Neural cell (in vitro differentiated cells): ENCODE measurements at regions not wholly inside any gene's neighbourhood (a gene's known extent, or its start where the extent isn't known, plus 50 kb on each side); places are given as distances from the start of the nearest gene placed in this dataset.
A peak's percentile ranks its signal among the peaks of the same experiment; 100 is the strongest.

Experiments
- H2AFZ ChIP-seq: fragments of 200-600, 300-800 bp; sonication (generic), shearing (Covaris generic); 2 replicates; pipeline ENCODE4 v1.6.0; 2014; ENCODE audit warnings: low read depth, mild to moderate bottlenecking, antibody characterized with exemption, low read length, moderate library complexity
- H3F3A ChIP-seq: fragments of 200-600 bp; shearing (Covaris generic); 2 replicates; pipeline ENCODE4 v1.6.1; 2016; ENCODE audit warnings: mild to moderate bottlenecking, moderate library complexity, mixed read lengths, antibody characterized with exemption, low read length; ENCODE audit not compliant: insufficient read depth, poor library complexity, severe bottlenecking
- H3K27ac ChIP-seq: fragments of 200-600, 300-800 bp; sonication (generic), shearing (Covaris generic); 2 replicates; pipeline ENCODE4 v1.5.1; 2014; ENCODE audit warnings: mild to moderate bottlenecking, low read length, moderate library complexity
- H3K27me3 ChIP-seq: fragments of 300-800, 200-600 bp; sonication (generic), shearing (Covaris generic); 2 replicates; pipeline ENCODE4 v1.6.0; 2014; ENCODE audit warnings: mild to moderate bottlenecking, low read depth, low read length, moderate library complexity; ENCODE audit not compliant: insufficient read depth
- H3K36me3 ChIP-seq: fragments of 300-800, 200-600 bp; sonication (generic), shearing (Covaris generic); 2 replicates; pipeline ENCODE4 v1.5.1; 2014; ENCODE audit warnings: mild to moderate bottlenecking, antibody characterized with exemption, low read length, moderate library complexity; ENCODE audit not compliant: insufficient read depth
- H3K4me2 ChIP-seq: fragments of 300-800, 200-600 bp; sonication (generic), shearing (Covaris generic); 2 replicates; pipeline ENCODE4 v1.6.0; 2014; ENCODE audit warnings: mild to moderate bottlenecking, low read length
- H3K4me3 ChIP-seq: fragments of 300-800, 200-600 bp; sonication (generic), shearing (Covaris generic); 2 replicates; pipeline ENCODE4 v1.5.1; 2014; ENCODE audit warnings: mild to moderate bottlenecking, low read length, moderate library complexity
- H3K79me2 ChIP-seq: fragments of 200-600 bp; shearing (Covaris generic); replicated peaks from 2 replicates; pipeline ENCODE4 v1.6.0; 2014; ENCODE audit warnings: mild to moderate bottlenecking, low read length, moderate library complexity; ENCODE audit not compliant: insufficient read depth
- H3K9ac ChIP-seq: fragments of 300-800, 200-600 bp; sonication (generic), shearing (Covaris generic); 2 replicates; pipeline ENCODE4 v1.6.1; 2016; ENCODE audit warnings: mild to moderate bottlenecking, low read length, mixed read lengths
- H3K9me2 ChIP-seq: fragments of 200-600 bp; shearing (Covaris generic); 2 replicates; pipeline ENCODE4 v1.6.1; 2016; ENCODE audit warnings: mild to moderate bottlenecking, low read length, mixed read lengths; ENCODE audit not compliant: insufficient read depth
- H3K9me3 ChIP-seq: fragments of 200-600, 300-800 bp; sonication (generic), shearing (Covaris generic); 2 replicates; pipeline ENCODE4 v1.6.1; 2016; ENCODE audit warnings: mild to moderate bottlenecking, mixed run types, low read length, moderate library complexity, mixed read lengths
- H4K20me1 ChIP-seq: fragments of 200-600 bp; shearing (Covaris generic); 2 replicates; pipeline ENCODE4 v1.6.1; 2016; ENCODE audit warnings: mild to moderate bottlenecking, mixed run types; ENCODE audit not compliant: insufficient read depth
- CTCF ChIP-seq: fragments of 450-650 bp; IDR thresholded peaks from 2 replicates; pipeline ENCODE4 v1.5.1; 2014; ENCODE audit warnings: antibody characterized with exemption, mild to moderate bottlenecking, moderate library complexity; ENCODE audit not compliant: poor library complexity, severe bottlenecking
- EP300 ChIP-seq: fragments of 450-650 bp; conservative IDR thresholded peaks from 2 replicates; pipeline ENCODE4 v1.6.1; 2014; ENCODE audit warnings: antibody characterized with exemption, mild to moderate bottlenecking, moderate library complexity; ENCODE audit not compliant: poor library complexity, severe bottlenecking
- EZH2 ChIP-seq: fragments of 200-600, 300-800 bp; shearing (Covaris generic), sonication (generic); IDR thresholded peaks from 2 replicates; pipeline ENCODE4 v1.6.1; 2014; ENCODE audit warnings: antibody characterized with exemption, low read length, borderline replicate concordance, mild to moderate bottlenecking; ENCODE audit not compliant: insufficient read depth, poor library complexity, severe bottlenecking
- MXI1 ChIP-seq: fragments of 450-650 bp; conservative IDR thresholded peaks from 2 replicates; pipeline ENCODE4 v1.6.1; 2014; ENCODE audit warnings: antibody characterized with exemption, mild to moderate bottlenecking; ENCODE audit not compliant: poor library complexity, severe bottlenecking
- POLR2AphosphoS5 ChIP-seq: IDR thresholded peaks from 2 replicates; pipeline ENCODE4 v1.6.1; 2012
- RAD21 ChIP-seq: fragments of 450-650 bp; conservative IDR thresholded peaks from 2 replicates; pipeline ENCODE4 v1.6.1; 2014; ENCODE audit warnings: antibody characterized with exemption, mild to moderate bottlenecking, moderate library complexity
- REST ChIP-seq: IDR thresholded peaks from 2 replicates; pipeline ENCODE4 v1.6.1; 2012; ENCODE audit warnings: borderline replicate concordance
- SMC3 ChIP-seq: fragments of 450-650 bp; conservative IDR thresholded peaks from 2 replicates; pipeline ENCODE4 v1.6.1; 2014; ENCODE audit warnings: antibody characterized with exemption, mild to moderate bottlenecking, moderate library complexity; ENCODE audit not compliant: poor library complexity
- TAF1 ChIP-seq: IDR thresholded peaks from 2 replicates; pipeline ENCODE4 v1.6.1; 2012; ENCODE audit warnings: low read depth

GRCh38 chr3:43203022-43203421 is 83.3 kb upstream of the SNRK start:
- Histone ChIP-seq H4K20me1 (no peaks in the 10 kb centered on the region), H3K9me3 (no peaks in the 10 kb centered on the region), H3K9me2 (no peaks in the 10 kb centered on the region), H3F3A (peaks cover 5% of the 10 kb centered on the region), H3K27me3 (no peaks in the 10 kb centered on the region), H3K4me3 (peak overlapping the region; percentile 46), H3K9ac (peak overlapping the region; percentile 19), H3K36me3 (no peaks in the 10 kb centered on the region), H2AFZ (no peak overlapping the region), H3K79me2 (no peaks in the 10 kb centered on the region), H3K27ac (peak overlapping the region; percentile 59), H3K4me2 (peak overlapping the region; percentile 20)
- TF ChIP-seq MXI1 (peak; percentile 42), EP300 (peak; percentile 91), RAD21 (peak; percentile 46), CTCF (peak; percentile 27), TAF1 (no peak), SMC3 (peak; percentile 30), EZH2 (no peak), POLR2AphosphoS5 (peak; percentile 94), REST (peak; percentile 49)

- Histone ChIP-seq H4K20me1 (no peaks in the 10 kb centered on the region), H3K79me2 (no peaks in the 10 kb centered on the region), H3K4me3 (no peak overlapping the region), H2AFZ (no peak overlapping the region), H3K9me2 (no peaks in the 10 kb centered on the region), H3K9me3 (no peaks in the 10 kb centered on the region), H3K27ac (no peak overlapping the region), H3K27me3 (no peaks in the 10 kb centered on the region), H3K36me3 (no peaks in the 10 kb centered on the region), H3F3A (peaks cover 5% of the 10 kb centered on the region), H3K4me2 (no peak overlapping the region), H3K9ac (no peak overlapping the region)
- TF ChIP-seq POLR2AphosphoS5 (no peak), MXI1 (no peak), SMC3 (no peak), EZH2 (no peak), RAD21 (no peak), TAF1 (no peak), CTCF (no peak), EP300 (no peak)
Measured at GRCh38 chr3:43201581-43201980, 84.8 kb upstream of the SNRK start.
